Mucosa of gallbladder (tissue), 1 donor: ENCODE measurements at regions not wholly inside any gene's neighbourhood (a gene's known extent, or its start where the extent isn't known, plus 50 kb on each side); places are given as distances from the start of the nearest gene placed in this dataset.

Experiments
- DNase-seq: peaks from one replicate; pipeline ENCODE4 v3.0.0-alpha.2; 2020; ENCODE audit warnings: low spot score
- donor health status: DM: no; HTN: no; CAD: no.

DNA sequence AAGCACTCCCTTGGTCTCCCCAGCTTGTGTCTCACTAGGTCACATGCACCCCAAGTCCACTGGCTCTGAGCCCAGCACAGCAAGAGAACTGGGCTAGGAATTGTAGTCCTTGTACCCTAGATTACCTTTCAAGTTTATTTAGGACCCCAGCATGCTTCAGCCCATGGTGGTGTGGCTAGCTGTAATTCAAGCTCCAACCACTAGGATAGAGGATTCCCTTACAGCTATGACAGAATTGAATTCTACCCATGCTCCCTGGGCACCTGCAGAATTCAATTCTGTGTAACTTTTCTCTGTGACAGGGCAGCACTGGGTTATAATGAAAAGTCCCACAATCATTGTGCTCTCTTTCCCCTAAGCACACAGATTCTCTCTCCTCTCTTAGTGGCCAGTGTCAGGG, 253.8 kb upstream of the DMD start:
- DNase-seq, result no peak

DNA sequence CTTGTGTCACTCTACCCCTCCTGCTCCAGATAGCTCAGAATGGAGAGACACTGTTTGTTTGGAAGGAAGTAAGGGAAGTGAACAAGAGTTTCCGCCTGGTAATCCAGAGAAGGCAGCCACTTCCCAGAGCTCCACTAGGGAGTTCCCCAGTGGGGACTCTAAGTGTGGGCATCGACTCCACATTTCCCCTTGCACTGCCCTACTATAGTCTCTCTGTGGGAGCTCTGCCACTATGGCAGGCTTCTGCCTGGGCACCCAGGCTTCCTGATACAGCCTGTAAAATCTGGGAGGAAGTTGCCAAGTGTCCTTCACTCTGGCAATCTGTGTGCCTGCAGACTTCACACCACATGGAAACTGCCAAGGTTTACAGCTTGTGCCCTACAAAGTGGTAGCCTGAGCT, 245.8 kb upstream of the DMD start:
- DNase-seq, result no peak

DNA sequence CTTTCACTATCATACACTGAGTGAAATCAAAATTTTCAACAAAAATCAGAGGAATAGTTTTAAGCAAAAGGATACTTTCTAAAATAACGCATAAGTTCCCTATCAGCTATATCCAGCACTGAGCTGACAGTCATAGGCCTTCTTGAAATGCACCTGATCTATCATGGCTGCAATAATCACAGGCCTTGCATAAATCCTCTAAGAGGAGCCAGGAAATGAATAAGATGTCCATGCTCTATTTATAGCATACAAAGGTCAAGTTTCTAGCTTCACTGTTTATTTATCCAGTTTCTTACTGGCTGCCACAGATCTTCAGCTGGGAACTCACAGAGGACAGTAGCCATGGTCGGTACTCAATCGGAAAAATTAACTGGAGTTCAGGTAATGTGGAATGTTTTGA, 235.9 kb upstream of the DMD start:
- no peak for DNase-seq

DNA sequence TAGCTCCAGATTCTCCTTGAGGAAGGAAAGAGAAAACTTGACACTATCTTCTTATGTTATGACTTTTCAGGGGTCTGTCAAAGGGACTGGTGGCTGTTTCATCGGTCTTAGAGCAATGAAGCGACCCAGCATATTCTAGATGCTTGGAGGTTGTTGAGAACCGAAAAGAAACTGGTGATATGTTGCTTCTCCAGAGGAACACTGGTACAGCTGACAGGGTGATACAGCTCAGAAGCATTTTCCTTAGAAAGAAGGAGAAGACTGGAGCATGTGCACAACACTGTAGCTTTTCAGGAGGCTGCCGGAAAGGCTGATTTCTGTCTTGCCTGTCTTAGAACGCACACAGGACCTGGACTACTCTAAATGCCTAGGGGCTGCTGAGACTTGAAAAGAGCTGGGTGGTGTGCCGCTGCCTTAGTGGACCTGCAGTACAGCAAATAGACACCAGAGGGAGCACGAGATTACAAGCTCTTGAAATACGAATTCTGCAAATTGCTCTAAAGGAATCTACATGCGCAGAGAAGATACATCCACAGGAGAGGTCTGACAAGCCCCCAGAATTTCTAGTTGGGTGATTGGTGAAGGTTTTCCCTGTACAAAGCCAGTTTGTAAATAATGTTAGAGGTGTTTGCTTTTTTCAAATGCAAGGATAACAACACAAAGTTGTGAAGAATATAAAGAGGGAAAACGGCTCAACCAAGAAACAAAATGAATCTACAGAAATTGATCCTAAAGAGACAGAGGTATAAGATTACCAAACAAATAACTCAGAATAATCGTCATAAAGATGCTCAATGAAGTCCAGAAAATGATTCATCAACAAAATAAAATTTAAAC, 223.1 kb upstream of the DMD start:
- peak; percentile 65 for DNase-seq

DNA sequence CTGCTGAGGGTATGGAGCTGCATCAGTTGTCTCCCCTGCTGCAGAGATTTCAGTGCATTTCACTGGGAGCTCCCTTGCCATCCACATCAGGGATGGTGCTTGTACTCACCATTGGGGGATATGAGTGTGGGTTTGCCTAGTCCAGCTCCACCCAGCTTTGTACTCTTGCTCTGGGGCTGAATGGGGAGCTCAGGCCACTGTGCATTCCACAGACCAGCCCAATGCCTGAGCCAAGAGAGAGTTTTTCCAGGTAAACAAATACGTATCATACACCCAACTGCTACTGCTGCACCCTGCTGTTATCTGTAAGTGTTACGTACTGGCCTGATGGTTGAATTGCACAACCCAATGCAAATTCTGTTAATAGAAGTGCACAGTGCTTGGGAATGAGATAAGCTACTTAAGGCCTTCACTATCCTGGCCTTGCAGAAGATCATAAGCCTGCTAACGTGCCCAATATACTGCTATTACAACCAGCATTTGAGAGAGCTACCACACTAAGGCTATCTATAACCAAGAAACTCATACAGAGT, 205.0 kb upstream of the DMD start:
- DNase-seq, result no peak

DNA sequence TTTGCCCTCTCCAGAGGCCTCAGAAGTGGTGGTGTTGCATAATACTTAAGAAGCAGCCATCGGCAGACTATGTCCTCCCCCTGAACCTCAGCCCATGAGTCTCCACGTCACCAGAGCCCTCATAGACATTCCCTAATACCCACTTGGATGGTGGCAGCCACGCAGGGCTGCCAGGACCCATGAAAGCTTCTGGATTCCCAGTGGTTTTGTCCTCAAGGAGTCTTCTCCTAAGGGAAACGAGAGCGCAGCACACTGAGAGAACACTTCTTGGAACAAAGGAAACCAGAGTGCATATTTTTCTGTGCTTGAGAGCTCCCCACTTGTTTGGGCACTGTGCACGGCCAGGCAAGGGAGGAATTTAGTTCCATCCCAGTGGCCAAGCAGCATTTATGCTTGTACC, 204.1 kb upstream of the DMD start:
- DNase-seq, result no peak

DNA sequence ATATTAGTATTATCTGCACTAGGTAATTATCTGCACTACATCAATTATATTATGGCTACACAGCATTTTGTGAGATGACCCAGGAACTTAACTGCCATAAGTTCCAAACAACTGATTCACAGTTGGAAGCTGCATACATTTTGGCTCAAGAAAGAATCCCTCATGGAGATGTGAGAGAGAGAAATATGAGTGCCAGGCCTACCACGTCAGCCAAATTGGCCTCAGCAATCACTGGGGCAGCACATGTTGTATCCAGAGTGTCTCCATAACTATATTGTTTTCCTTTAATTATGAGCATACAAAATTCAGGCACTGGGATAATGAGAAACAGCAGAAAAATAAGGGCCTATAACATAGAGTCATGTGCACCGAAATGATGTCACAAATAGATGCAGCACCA, 174.2 kb upstream of the DMD start:
- no peak for DNase-seq

DNA sequence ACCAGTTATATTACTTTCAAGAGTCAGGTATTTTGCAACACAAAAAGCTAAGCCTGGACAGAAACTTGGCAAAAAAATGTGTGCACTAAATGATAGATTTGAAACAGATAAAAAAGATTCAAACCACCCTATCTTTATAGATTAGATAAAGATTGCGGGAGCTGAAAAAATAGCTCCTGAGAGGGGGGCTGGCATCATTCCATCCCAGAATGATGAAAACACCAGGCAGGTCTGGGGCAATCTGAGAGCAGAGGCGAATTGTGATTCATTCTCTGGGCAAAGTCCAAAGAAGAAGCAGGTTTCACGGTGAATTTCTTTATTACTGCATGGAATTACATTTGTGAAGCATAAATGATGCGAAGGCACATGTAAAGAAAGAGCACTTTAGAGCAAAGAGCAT, 168.5 kb upstream of the DMD start:
- DNase-seq, result peak; percentile 57

DNA sequence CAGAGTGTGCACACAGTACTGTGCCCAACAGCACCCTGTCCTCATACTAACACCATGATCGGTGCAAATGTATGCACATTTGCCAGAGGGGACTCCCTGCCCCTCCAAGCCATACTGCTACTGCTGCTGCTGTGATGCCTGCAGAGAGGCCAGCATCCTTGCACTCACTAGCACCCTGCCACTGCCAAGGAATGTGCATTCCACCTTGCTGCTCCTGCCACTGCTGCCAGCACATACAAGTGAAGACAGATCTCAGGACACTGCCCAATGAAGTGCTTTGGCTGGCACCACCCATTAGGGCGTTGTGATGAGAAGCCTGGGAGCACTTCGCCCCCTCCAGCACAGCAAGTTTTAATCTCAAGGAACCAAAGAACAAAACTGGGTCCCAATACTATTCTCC, 146.3 kb upstream of the DMD start:
- no peak for DNase-seq

DNA sequence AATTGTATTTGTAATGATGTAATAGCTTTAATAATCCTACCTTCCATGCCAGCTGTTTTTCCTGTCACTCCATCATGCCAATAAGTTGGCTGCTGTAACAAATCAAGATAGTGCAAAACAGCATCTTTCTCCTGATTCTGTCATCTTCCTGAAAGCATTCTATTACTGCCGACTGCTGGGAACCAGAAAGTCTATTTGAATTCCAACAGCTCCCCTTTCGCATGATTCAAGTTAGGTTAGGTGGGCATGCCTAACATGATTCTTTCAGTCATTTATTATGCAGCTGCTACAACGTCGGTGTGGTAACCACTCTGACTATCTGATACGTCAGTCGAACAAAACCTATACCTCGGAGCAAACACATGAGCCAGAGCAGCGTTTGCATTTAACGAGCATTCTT, 127.9 kb upstream of the DMD start:
- DNase-seq, result no peak

DNA sequence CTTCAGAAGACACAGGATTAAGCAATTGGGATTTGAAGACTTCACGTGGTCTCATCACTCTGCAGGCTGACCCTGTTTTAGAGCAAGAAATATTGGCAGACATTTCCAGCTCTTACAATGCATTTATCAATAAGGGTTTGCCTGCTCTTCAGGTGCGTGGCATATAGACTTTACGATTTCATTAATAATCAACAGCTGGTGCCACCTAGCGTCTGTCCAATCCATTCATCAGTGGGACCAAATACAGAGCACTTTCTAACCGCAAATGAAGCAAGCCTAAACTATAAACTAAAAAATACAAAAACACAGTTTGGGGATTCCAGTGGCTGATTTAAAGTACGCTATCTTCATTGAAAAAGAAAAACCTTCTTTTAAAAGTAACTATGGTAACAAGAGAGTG, 125.4 kb upstream of the DMD start:
- DNase-seq, result no peak

DNA sequence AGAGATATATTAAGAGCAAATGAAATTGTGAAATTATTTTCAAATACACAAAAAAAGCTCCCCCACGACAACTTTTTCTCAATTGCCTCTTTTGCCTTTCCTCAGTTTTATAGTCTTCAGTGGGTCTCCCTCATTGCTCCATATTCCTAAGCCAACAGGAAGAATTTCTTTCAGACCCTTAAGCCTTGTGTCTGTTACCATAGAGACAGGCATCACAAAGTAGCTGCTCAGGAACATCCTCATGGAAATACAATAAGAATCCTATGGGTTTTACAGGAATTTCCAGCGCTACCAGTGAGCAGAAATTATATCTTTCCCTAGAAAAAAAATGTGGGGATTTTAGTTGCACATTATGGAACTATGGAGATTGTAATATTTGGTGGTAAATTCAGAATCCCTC, 121.9 kb upstream of the DMD start:
- DNase-seq, result no peak

DNA sequence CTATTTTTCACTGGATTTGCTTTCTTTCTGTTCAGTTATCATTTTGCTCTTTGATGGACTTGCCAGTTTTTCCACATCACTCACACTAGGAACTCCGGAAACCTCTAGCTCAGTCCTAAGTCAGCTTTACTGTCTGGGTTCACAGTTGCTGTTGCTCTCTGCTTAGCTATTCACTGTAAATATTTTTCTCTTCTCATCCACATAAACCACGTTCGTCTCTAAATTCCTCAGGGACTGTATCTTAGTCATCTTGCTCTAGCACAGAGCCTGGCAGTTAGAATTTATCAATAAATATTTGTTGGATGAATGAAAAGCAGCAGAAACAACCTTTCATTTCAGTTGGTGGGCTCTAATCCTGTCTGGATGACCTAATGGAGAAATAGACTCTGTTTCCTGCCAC, 119.4 kb upstream of the DMD start:
- DNase-seq, result no peak

DNA sequence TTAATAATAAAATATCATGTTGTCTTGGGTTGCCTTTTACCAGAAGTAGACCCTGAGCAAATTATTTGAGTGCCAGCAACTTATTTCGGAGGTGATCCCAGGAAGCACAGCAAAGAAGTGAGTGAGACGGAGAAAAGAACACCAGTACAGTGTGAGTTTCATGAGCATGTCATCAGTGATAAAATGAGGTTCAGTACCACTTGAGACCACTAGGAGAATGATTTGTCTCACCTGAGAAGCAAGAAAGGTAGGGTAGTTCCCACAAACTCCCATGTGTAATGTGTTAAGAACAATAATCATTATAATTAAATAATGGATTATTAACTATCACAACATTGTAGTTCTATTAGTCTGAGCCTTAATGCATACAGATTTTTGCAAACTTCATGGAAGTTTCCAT, 112.8 kb upstream of the DMD start:
- no peak for DNase-seq

DNA sequence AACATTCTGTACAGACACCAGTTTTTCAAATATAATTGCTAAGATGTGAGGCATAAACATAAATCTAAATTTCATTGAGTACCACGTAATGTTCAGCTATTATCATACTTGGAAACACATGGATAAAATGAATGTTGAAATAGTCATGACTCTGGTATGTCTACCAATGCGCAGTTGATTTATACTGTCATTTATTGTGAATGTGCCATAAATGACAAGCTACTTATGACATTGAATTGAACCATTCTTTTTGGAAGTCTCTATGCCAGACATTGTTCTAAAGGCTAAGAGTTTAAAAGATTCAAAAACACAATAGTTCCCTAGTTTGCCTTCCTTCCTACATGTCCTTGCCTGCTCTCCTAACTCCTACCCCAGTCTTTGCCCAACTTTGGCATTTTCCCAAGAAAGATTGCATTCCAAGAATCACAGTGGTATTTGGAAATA, 96.6 kb upstream of the DMD start:
- no peak for DNase-seq

DNA sequence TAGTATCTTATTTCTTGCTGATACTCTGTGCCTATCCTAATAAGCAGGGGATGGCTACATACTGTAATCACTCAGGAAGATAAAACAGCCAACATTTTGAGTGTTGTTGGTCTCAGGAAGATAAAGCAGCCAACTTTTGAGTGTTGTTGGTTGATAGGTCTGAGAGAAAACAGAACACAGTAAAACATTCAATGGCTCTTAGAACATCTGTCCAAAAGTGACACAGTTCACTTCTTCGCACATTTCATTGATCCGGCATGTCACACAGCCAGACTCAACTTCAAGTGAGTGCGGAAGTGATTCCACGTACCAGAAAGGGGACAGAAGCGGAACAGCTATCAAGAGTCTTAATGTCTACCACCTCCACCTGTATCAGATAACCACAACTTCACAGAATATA, 87.3 kb upstream of the DMD start:
- DNase-seq, result no peak

DNA sequence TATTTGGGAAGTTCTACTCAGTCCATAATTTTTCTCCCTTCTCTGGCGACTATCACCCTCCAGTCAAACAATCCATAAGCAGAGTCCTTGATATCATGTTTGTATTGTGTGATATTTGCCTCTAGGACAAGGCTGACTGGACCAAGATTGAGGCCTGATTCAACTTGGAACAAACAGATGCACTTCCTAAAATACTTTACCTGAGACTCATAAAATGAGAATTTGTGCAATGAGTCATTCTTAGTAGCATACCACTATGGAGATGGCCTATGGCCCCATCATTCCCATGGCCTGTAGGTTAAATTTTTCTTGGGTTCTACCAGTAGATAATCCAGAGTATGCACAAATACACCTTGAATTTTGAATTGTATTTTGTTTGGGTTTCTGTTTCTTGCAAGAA, 74.2 kb upstream of the DMD start:
- DNase-seq, result no peak

DNA sequence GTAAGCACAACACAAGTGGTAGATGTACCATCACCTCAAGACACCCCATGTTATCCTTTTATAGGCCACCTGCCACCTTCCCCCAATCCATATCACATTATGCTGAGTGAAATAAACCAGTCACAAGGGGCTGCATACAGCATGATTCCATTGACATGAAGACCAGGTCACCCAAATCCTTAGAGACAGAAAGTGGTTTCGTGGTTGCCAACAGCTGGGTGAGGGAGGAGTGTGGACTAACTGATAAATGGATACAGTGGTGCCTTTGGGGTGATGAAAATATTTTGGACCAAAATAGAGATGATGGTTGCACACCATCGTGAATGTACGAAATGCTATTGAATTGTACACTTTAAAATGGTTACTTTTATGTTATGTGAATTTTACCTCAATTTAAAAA, 65.7 kb upstream of the DMD start:
- DNase-seq, result no peak

DNA sequence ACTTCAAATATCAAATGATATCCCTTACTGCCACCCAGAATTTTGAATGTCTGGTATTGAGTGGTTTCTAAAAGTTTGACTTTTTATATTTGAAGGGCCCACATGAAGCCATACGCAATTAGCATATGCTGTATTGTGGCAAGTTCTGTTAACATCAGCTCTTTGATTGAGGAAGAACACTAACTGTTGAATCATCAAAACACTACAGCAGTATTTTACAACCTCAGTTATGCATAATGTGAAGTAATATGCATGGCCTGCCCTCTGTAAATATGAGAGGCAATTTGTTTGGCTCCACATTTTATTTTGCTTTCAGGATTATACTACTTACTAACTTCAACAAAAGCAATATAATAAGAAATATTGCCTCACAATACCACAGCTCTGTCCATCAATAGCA, 62.2 kb upstream of the DMD start:
- DNase-seq, result no peak

DNA sequence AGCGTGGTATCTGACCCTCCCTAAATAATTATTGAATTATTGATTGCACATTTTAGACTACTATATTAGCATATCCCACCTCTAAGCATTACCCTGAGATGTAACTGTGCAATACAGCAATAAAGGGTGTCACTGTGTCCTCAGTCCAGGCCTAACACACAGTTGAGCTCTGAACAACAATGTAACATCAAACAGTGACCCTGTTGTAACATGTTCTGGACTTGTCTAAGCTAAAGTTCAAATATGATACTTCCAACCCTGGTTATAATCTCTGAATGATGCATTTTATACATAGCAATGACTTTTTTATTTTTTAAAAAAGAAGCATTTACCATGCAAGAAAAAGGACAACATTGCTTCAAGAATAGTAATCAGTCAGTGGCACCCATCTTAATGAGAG, 61.6 kb upstream of the DMD start:
- no peak for DNase-seq
